ENCODE measurements at regions not wholly inside any gene's neighbourhood (a gene's known extent, or its start where the extent isn't known, plus 50 kb on each side); places are given as distances from the start of the nearest gene placed in this dataset.

- no peak for DNase-seq
Observed at GRCh38 chr2:15720561-15721307, 129.1 kb downstream of the DDX1 start.

- no peak for DNase-seq
Observed at GRCh38 chr2:15721411-15722067, 129.9 kb downstream of the DDX1 start.

- DNase-seq, result no peak
Observed at GRCh38 chr2:15722980-15723379, 131.3 kb downstream of the DDX1 start.

DNA sequence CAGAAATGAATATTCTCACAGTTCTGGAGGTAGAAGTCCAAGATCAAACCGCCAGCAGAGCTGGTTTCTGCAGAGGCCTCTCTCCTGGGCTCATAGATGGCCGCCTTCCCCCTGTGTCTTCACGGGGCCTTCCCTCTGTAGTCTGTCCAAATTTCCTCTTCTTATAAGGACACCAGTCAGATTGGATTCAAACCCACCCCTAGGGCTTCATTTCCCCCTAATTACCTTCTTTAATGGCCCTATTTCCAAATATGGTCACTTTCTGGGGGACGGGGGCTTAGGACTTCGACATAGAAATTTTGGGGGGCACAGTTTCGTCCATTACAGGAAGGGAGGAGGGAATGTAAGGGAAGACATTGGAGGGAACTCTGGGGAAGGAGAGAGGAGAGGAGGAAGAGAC lies 132.6 kb downstream of the DDX1 start:
- no peak for DNase-seq

DNA sequence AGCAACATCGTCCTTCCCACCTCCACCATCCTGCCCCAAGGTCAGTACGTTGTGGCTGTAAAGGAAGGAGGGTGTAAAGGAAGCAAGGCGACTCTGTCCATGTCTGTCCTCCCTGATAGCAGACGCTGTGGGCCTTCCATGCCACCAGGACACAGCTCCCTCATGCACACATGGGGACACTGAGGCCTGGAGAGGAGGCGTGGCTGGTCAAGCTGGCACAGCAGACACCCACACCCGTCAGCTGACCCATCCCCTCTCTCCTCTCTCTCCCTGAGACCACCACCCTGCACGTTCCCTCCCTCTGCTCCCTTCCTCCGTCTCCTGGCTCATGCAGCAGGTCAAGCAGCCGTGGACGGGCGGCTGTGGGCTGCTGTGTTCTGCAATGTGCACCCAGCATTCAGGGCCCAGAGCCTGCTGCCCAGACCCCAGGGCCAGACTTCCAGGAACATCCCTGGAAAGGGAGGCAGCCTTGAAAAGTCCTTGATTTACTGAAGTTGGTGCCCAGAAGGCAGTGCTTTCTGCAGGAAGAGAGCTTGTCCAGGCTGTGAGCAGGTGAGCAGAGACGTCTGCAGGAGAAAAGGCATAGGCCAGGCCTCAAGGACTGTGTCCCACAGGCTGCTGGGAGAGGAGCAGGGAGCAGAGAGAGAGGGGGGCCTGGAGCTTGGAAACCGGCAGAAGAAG lies 133.6 kb downstream of the DDX1 start:
- no peak for DNase-seq

DNA sequence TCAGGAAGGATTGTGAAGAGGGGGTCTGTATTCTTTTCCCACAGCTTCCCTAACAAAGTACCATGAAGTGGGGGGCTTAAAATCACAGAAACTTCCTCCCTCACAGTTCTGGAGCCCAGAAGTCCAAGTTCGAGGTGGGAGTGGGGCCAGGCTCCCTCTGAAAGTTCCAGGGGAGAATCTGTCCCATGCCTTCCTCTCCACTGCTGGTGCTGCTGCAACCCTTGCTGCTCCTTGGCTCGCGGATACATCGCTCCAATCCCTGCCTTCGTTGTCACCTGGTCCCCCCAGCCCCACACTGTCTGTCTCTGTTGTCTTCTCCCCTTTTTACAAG lies 134.1 kb downstream of the DDX1 start:
- no peak for DNase-seq

- DNase-seq, result no peak
Observed at GRCh38 chr2:15726321-15727057, 134.8 kb downstream of the DDX1 start.

GRCh38 chr2:15727396-15728244 lies 136.0 kb downstream of the DDX1 start:
- no peak for DNase-seq

DNA sequence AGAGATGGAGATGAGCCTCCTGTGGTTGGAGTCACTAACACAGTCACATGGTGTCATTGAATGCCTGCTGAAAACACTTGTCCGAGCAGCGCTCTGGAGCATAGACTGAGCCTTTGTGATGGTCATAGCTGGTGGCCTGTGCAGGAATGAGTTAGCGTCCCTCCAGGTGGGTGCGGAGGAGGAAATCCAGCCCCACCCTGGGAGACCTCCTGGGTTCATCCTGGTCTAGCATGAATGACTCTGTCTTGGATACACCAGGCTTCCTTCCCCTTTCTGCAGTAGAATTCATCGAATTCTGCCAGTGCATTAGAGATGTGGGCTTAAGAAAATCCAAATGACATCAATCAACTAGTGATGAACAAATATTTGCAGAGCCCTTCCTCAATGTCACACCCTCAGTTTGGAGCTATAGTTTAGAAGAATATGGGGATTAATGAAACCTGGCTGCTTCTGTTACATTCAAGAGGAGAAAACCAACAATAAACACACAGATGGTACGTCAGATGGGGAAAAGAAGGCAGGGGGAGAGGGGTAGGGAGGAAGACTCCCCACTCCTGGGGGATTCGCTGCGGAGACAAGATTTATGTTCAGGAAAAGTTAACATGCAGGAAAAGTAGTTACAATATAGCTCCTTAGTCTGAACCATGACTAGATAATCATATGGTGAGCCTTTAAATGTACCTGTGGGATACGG lies 136.7 kb downstream of the DDX1 start:
- no peak for DNase-seq

DNA sequence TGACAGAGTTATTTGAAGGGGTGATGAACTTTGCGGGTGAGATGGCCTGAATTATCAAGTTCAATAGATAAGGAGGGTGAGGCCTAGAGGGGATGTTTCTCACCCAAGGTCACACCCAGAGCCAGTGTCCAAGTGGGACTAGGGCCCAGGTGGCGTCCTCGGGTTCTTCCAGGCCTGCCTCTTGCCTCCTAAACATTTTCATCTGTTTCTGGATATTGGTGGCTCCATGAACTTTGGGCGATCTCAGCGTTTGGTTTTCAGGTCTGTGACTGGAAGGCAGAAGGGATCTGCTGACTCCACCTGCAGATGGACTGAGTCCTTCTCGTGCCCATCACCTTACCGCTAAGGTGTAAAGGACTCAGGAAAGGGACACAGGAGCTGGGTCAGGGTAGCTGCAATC lies 137.3 kb downstream of the DDX1 start:
- no peak for DNase-seq

DNA sequence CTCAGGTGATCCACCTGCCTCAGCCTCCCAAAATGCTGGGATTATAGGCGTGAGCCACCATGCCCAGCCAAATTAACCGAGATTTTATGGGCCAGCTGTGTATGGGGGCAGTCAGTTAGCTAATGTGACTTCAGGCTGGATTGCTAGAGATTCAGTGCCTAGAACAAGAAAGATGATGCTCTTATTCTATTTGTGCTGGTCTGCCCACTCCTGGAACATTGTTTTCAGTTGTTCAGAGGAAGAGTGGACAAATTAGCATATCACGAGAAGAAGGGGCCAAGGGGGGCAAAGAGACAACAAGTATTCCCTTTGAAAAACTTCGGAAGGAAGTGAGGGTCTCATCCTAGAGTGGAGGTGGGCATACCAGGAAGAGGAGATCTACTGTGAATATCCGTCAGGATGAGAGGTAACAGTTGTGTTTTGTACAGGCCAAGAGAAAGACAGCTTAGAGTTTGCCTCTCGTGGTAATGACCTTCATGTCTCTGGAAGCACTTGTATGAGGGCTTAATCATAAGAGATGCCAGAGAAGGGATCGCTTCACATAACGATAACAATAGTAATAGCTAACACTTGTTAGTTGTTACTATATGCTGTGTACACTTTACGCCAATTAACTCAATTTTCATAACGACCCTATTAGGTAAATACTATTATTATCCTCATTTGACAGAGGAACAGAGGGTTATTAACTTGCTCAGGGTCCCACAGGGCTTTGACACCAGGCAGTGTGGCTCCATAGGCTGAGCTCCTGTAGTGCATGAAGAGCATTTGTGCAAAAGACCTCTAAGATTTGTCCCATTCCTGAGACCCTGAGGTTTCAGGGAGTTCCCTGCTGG lies 138.3 kb downstream of the DDX1 start:
- DNase-seq, result no peak

DNA sequence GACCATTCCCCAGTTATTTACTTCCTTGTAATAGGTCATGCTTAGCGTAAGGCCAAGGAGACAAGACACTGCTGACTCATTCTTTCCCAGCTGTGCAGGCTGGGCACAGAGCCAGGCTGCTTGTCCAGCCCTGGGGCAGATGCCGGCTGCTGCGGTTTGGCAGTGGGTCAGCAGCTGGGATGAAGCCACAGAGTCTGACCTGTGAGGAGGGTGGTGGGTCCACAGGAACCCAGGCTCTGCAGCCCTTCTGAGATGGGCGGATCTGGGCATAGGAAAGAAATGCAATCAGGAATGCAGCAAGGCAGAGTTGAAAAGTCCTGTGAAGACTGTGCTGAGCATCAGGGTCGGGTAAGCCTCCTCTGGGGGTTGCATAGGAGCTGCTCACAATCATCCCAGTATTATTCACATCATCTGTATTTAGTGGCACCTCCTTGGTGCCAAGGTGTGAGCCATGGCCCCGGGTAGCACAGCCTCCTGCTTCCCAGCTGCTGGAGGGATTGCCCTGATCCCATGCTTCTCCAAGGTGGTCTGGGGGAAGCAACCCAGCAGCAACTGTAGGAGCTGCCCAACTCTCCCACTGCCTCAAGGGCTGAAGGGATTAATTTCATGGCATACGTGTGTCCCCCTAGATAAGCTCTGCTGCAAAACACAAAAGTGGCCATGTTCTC lies 139.0 kb downstream of the DDX1 start:
- no peak for DNase-seq

DNA sequence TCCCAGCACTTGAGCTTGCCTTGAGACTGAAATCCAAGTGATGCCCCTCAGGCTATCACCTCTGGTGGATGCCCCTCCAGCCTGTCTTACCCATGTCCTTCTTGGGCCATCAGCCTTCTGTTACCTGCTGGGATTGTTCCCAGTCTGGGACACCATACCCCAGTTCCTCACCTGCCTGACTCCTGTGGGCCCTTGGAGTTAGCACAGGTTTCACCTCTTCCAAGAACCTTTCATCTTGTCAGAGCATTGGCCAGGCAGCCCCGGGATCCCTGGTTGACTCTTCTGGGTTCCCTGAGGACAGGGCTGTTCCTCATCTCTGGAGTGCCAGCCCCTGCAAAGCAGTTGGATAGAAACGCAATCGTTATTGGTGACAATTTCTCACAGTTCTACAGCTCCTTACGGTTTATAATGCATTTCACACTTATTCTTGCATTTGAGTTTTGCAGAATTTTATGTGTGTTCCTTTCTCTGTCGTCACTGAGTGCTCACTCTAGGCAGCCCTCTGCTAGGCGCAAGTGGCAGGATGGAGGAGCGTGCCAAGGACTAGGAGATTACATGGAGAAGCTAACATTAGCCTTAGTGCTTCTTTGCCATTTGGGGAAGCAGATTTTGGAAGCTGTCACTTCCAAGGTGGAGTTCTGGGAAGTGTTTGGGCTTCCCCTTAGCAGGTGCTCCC lies 139.7 kb downstream of the DDX1 start:
- DNase-seq, result no peak

- DNase-seq, result no peak
Observed at GRCh38 chr2:15731889-15732271, 140.2 kb downstream of the DDX1 start.

DNA sequence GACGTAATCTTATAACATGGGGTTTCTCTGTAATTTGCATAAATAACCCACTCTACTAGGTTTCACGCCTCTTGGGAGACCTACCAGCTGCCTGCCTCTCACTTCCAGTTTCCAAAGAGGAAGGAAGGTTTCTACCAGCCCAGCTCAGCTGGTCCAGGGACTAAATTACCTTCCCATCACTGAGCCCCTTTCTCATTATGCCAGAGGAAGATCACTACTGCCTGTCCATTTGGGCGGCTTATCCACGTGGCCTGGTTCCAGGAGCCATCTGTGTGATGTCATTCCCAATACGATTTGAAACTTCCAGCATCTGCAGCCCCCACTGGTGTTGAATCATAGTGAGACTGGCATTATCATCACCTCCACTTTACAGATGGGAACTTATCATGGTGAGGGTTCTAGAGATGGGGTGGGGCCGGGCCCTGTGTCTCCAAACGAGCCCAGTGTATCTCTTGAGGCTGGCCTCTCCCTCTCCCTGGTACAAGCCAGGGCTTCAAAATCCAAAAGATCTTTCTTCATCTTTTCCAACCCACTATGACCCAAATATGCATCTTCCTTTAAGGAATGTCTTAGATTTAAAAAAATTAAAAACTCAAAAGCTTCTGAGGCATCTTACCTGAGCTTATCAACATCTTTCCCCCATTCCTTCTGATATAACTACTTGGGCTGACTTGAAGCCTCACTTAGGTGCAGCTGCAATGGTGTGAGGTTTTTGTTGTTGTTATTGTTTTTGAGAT lies 140.8 kb downstream of the DDX1 start:
- DNase-seq, result no peak

GRCh38 chr2:15733867-15734673 lies 142.4 kb downstream of the DDX1 start:
- no peak for DNase-seq

DNA sequence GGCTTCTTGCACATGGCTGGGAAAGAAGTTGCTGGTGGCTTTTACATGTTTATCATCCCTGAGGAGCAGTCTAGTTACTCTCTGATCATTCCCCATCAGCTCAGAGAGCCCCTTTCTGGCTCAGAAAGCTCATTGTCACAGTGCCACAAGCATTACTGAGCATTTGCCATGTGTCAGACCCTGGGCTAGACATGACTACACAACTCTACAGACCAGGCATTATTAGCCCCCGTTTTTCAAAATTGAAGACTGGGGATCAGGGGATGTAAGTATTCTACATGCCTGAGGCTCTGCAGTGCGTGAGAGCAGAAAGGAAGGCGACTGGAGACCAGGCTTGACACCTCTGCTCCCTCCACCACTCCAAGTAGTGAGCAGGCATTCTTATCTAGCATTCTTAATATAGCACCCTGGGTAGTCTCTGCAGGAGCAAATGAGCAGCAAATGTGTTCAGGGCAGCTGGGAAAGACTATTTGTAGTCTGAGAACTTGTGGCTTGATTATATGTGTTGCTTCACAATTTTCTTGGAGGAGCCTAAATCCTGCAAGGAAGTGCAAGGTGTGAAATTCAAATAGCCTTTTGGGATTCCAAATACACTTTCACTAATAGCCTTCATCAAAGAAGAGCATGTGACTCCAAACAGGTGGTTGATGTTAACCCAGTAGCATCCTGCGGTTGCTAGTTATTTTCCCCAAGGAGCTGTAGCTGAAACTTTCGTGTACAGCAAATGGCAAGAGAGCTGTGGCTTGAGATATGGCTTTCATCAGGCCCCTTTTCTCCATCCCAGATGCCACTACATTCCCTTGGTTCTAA lies 143.2 kb downstream of the DDX1 start:
- no peak for DNase-seq

All from NCI-H187 (cell line).